ENCODE measurements at regions not wholly inside any gene's neighbourhood (a gene's known extent, or its start where the extent isn't known, plus 50 kb on each side); places are given as distances from the start of the nearest gene placed in this dataset.

DNA sequence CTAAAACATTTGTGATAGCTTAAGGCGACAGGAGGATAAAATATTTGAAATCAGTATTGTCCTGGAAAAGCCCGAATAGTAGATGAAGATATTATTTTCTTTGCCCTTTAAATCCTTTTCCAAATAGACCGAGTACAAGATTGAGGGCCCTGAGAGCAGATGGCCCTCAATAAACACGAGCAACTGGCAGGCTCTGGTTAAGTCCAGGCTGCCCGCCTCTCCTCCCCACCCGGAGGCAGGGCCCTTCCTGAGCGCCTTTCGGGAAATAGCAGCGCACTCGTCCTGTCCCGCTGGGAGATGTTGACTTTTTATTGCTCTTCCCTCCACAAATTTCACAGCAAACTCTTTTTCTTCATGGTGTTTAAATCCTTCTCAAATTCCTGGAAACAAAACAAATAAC, 50.8 kb upstream of the MAX start:
- Histone ChIP-seq H3K9ac (ENCODE audit: low read depth, low read length) (no peak overlapping the region), H3K4me3 (ENCODE audit: low read depth, low read length) (no peak overlapping the region), H3K4me1 (ENCODE audit: control insufficient read depth, insufficient read depth, low read length) (no peaks in the 10 kb centered on the region; the same call in 1 of the 2 replicates), H3K9me3 (ENCODE audit: control insufficient read depth, insufficient read depth, low read length) (no peaks in the 10 kb centered on the region), H3K36me3 (ENCODE audit: control insufficient read depth, insufficient read depth, low read length) (no peaks in the 10 kb centered on the region), H3K27ac (ENCODE audit: low read depth, low read length) (no peak overlapping the region), H3K27me3 (ENCODE audit: control insufficient read depth, insufficient read depth, low read length) (no peaks in the 10 kb centered on the region)

DNA sequence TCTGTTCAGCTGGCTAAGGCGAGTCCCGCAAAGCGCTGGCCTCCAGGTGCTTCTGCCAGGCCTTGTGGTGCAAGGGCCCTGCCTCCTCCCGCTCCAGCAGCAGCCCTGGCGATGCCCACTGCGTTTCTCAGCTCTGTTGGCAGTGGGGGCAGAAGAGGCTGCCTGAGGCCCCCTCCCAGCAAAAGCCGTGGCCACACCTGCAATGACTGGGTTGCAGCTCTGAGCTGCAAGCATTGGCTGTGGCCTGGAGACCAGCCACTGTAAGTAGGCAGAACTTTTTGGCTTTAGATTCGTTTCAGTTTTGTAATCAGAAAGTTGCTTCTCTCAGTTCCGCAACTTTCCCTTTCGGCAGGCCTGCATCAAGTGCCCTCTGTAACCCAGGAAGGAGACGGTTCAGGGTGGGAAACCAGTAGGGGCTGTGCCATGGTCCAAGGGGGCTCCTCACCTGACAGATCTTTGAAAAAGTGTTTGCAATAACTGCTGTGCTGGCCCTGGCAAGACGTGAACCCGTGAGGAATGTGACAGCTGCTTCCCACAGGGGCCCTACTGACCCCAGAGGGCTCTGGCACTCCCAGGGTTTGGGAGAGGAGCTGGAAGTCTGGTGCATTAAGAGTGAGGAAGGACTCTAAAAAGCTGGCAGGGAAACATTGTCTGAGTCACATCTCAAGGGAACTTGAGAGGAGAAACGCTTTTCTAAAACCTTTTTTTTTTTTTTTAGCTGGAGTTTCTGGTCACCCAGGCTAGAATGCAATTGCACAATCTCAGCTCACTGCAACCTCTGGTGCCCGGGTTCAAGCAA, 54.5 kb upstream of the MAX start:
- no peak overlapping the region for H3K9ac ChIP-seq (ENCODE audit: low read depth, low read length)

DNA sequence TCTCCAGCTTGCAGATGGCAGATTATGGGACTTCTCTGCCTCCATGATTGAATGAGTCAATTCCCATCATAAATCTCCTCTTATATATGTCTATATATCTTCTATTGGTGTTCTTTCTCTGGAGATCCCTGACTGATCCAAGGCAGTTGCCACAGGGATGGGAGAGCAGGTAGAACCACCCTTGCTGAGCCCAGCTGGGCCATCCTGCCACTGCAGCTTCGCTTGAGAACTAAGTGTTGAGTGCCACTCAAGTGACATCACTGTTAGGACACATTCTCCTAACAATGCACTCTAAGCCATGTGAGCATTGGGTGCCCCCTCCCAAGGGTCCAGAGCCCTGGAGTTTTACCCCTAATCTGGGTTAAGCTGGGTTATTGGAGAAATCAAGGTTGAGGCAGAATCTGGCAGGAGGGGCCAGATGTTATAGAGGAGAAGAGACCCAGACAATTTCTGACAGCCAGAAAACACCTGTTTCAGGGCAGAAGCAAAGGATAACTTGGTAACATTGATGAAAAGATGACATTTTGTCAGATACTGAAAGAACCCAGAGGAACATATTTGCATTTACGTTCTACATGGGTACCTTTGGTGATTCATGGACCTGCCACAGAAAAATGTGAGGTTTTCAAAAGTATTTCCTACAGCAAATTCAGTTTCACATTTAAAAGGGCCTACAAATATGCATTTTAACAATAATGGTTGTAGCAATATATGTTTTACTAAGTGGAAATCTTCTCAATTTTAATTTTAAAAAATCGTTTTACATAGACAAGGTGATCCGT, 57.2 kb upstream of the MAX start:
- no peak overlapping the region for H3K4me3 ChIP-seq (ENCODE audit: low read depth, low read length)
- no peaks in the 10 kb centered on the region for H3K27me3 ChIP-seq (ENCODE audit: control insufficient read depth, insufficient read depth, low read length)
- no peaks in the 10 kb centered on the region for H3K9me3 ChIP-seq (ENCODE audit: control insufficient read depth, insufficient read depth, low read length)
- H3K27ac ChIP-seq (ENCODE audit: low read depth, low read length) = no peak overlapping the region
- H3K36me3 ChIP-seq (ENCODE audit: control insufficient read depth, insufficient read depth, low read length) = no peaks in the 10 kb centered on the region
- H3K9ac ChIP-seq (ENCODE audit: low read depth, low read length) = no peak overlapping the region
- H3K4me1 ChIP-seq (ENCODE audit: control insufficient read depth, insufficient read depth, low read length) = no peaks in the 10 kb centered on the region; the same call in 1 of the 2 replicates

More for the DNA sequence above, 54.5 kb upstream of the MAX start:
- no peaks in the 10 kb centered on the region for H3K27me3 ChIP-seq (ENCODE audit: control insufficient read depth, insufficient read depth, low read length)
- H3K4me3 ChIP-seq (ENCODE audit: low read depth, low read length) = no peak overlapping the region
- no peak overlapping the region for H3K27ac ChIP-seq (ENCODE audit: low read depth, low read length)
- no peaks in the 10 kb centered on the region for H3K9me3 ChIP-seq (ENCODE audit: control insufficient read depth, insufficient read depth, low read length)
- no peaks in the 10 kb centered on the region; the same call in 1 of the 2 replicates for H3K4me1 ChIP-seq (ENCODE audit: control insufficient read depth, insufficient read depth, low read length)
- no peaks in the 10 kb centered on the region for H3K36me3 ChIP-seq (ENCODE audit: control insufficient read depth, insufficient read depth, low read length)

DNA sequence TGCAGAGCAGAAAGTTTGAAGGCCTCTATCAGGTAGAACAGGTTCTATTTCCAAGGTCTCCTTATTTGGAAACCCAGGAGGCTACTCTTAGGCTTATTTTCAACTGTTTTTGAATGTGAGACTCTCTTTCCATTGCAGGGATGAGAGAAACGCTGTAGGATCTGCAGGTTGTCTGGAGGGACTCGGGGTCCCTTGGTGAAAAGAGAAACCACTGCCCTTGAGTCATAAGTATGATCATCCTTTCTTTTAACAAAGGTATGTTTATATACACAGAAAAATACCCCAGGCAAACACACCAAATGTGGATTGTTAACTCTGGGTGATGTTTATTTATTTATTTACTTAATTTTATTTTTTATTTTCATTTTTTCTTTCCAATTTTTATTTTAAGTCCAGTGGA, 57.8 kb upstream of the MAX start:
- Histone ChIP-seq H3K27me3 (ENCODE audit: control insufficient read depth, insufficient read depth, low read length) (no peaks in the 10 kb centered on the region), H3K4me3 (ENCODE audit: low read depth, low read length) (no peak overlapping the region), H3K36me3 (ENCODE audit: control insufficient read depth, insufficient read depth, low read length) (no peaks in the 10 kb centered on the region), H3K4me1 (ENCODE audit: control insufficient read depth, insufficient read depth, low read length) (no peaks in the 10 kb centered on the region; the same call in 1 of the 2 replicates), H3K27ac (ENCODE audit: low read depth, low read length) (no peak overlapping the region), H3K9me3 (ENCODE audit: control insufficient read depth, insufficient read depth, low read length) (no peaks in the 10 kb centered on the region), H3K9ac (ENCODE audit: low read depth, low read length) (no peak overlapping the region)

DNA sequence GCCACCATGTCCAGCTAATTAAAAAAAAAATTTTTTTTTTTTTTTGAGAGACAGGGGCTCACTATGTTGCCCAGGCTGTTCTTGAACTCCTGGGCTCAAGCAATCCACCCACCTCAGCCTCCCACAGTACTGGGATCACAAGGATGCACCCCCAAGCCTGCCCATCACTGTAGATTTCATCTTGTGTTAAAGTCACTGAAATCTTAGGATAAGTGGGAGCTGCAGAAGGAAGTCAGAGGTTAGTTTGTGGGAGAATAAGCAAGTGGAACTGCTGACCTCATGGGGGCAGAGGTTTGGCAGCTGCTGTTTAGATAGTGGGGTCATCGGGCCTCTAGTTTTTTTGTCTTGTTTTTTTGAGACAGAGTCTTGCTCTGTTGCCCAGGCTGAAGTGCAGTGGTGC, 59.7 kb upstream of the MAX start:
- no peak overlapping the region for H3K27ac ChIP-seq (ENCODE audit: low read depth, low read length)
- H3K9me3 ChIP-seq (ENCODE audit: control insufficient read depth, insufficient read depth, low read length) = no peaks in the 10 kb centered on the region
- H3K9ac ChIP-seq (ENCODE audit: low read depth, low read length) = no peak overlapping the region
- H3K4me3 ChIP-seq (ENCODE audit: low read depth, low read length) = no peak overlapping the region
- H3K4me1 ChIP-seq (ENCODE audit: control insufficient read depth, insufficient read depth, low read length) = no peaks in the 10 kb centered on the region
- no peaks in the 10 kb centered on the region for H3K27me3 ChIP-seq (ENCODE audit: control insufficient read depth, insufficient read depth, low read length)
- H3K36me3 ChIP-seq (ENCODE audit: control insufficient read depth, insufficient read depth, low read length) = no peaks in the 10 kb centered on the region

DNA sequence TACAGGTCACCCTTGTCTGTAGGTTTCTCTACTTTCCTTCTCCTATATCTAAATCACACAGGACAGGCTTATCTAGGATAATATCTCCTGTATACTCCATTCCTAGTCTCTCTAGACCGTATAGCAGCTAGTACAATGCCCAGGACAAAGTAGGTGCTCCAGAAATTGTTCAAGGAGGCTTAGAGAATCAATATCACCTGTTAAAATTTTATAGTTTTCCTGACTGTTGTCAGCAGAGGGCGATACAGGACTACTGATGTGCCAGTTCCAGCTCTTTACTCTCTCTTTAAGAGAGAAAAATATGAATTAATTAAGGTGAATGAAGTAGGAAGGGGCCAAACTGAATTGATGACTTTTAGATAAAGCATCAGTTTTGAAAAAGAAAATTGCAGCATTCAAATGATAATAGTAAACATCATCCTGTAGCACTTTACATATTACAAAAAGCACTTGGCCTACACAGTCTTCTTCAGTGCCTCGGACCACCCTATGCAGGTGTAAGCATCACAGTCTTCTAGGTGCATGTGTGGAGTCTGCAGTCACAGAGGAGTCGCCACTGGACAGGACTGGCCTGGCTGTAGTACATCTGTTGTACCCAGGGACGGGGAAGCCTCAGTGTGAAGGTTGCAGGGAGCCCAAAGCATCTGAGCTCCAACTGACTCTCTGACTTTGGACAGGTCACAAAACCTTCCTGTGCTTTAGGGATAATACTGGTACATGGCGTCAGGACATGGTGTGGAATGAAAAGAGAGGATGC, 61.9 kb upstream of the MAX start:
- no peaks in the 10 kb centered on the region for H3K4me1 ChIP-seq (ENCODE audit: control insufficient read depth, insufficient read depth, low read length)
- no peaks in the 10 kb centered on the region for H3K36me3 ChIP-seq (ENCODE audit: control insufficient read depth, insufficient read depth, low read length)
- no peaks in the 10 kb centered on the region for H3K27me3 ChIP-seq (ENCODE audit: control insufficient read depth, insufficient read depth, low read length)
- no peak overlapping the region for H3K9ac ChIP-seq (ENCODE audit: low read depth, low read length)
- no peak overlapping the region for H3K4me3 ChIP-seq (ENCODE audit: low read depth, low read length)
- no peak overlapping the region for H3K27ac ChIP-seq (ENCODE audit: low read depth, low read length)
- no peaks in the 10 kb centered on the region for H3K9me3 ChIP-seq (ENCODE audit: control insufficient read depth, insufficient read depth, low read length)

DNA sequence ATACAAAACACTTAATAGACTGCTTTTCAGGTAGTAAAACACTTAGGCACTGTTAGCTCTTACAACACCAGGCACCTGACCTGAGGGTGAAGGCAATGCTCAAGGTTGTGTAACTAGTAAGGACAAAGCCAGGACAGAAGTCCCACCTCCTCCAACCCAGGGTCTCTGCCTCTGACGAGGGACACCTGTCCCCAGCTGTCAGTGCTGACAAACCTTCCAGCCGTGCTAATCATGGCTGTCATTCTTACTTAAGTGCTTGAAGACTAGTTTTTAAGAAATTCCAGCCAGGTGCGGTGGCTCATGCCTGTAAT, 62.5 kb upstream of the MAX start:
- Histone ChIP-seq H3K4me3 (ENCODE audit: low read depth, low read length) (no peak overlapping the region), H3K4me1 (ENCODE audit: control insufficient read depth, insufficient read depth, low read length) (no peaks in the 10 kb centered on the region), H3K36me3 (ENCODE audit: control insufficient read depth, insufficient read depth, low read length) (no peaks in the 10 kb centered on the region), H3K9ac (ENCODE audit: low read depth, low read length) (no peak overlapping the region), H3K27me3 (ENCODE audit: control insufficient read depth, insufficient read depth, low read length) (no peaks in the 10 kb centered on the region), H3K9me3 (ENCODE audit: control insufficient read depth, insufficient read depth, low read length) (no peaks in the 10 kb centered on the region), H3K27ac (ENCODE audit: low read depth, low read length) (no peak overlapping the region)

DNA sequence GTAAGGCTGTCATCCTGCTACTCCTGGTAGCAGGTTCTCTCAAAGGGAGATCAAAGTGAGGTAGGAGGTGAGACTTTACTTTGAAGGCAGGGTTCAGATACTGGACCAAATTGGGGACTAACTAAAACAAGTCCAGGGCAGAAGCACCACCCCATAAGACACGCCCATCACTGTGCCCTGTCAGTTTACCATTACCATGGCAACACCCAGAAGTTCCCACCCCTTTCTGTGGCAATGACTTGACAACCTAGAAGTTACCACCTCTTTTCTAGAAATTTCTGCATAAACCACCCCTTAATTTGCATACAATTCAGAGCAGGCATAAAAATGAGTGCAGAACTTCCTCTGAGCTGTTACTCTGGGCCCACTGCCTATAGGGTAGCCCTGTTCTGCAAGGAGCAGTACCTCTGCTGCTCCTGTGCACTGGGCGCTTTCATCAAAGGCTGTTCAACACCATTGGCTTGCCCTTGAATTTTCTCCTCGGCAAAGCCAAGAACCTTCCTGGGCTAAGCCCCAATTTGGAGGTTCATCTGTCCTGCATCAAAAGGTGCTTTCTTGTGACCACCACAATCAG, 64.8 kb upstream of the MAX start:
- Histone ChIP-seq H3K27me3 (ENCODE audit: control insufficient read depth, insufficient read depth, low read length) (0 out of 2 replicates have a peak, but pooled peaks cover 4% of the 10 kb centered on the region), H3K4me1 (ENCODE audit: control insufficient read depth, insufficient read depth, low read length) (peaks cover 12% of the 10 kb centered on the region), H3K4me3 (ENCODE audit: low read depth, low read length) (no peak overlapping the region), H3K27ac (ENCODE audit: low read depth, low read length) (no peak overlapping the region), H3K36me3 (ENCODE audit: control insufficient read depth, insufficient read depth, low read length) (no peaks in the 10 kb centered on the region), H3K9ac (ENCODE audit: low read depth, low read length) (no peak overlapping the region), H3K9me3 (ENCODE audit: control insufficient read depth, insufficient read depth, low read length) (no peaks in the 10 kb centered on the region)

DNA sequence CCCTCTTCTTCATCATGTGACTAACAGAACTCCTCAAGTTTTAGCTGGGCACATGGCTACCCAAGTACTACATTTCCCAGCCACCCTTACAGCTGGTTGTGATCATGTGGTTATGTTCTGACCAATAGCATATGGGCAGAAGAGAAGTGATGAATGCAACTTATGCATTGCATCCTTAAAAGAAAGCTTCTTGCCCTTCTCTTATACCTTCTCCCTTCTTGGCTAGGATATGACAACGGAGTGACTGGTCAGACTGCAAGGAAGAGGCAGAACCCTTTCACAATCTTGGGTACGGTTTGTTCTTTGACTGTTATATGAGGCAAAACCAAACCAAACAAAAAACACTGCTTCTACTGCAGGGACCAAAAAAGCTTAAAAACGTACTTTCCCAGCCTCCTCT, 66.5 kb upstream of the MAX start:
- H3K36me3 ChIP-seq (ENCODE audit: control insufficient read depth, insufficient read depth, low read length) = no peaks in the 10 kb centered on the region
- no peak overlapping the region for H3K4me3 ChIP-seq (ENCODE audit: low read depth, low read length)
- no peaks in the 10 kb centered on the region for H3K9me3 ChIP-seq (ENCODE audit: control insufficient read depth, insufficient read depth, low read length)
- H3K27ac ChIP-seq (ENCODE audit: low read depth, low read length) = no peak overlapping the region
- no peak overlapping the region for H3K9ac ChIP-seq (ENCODE audit: low read depth, low read length)
- 0 out of 2 replicates have a peak, but pooled peaks cover 4% of the 10 kb centered on the region for H3K27me3 ChIP-seq (ENCODE audit: control insufficient read depth, insufficient read depth, low read length)
- H3K4me1 ChIP-seq (ENCODE audit: control insufficient read depth, insufficient read depth, low read length) = peaks cover 17% of the 10 kb centered on the region

DNA sequence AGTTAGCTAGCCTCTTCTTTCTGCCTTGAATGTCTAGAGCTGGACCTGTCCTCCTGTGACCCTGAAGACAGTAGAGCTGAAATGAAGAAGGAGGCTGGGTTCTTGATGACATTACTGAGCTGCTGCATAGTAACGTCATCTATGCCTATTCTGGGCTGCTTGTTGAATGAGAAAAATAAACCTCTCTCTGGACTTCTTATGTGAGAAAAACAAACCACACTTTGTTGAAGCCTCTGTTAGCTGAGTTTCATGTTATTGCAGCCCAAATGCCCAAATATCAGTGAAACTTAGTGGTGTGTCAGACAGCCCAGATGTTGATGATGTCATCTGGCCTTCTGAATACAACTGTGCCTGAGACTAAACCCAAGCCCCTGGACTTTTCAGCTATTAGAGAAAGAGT, 67.0 kb upstream of the MAX start:
- no peak overlapping the region for H3K4me3 ChIP-seq (ENCODE audit: low read depth, low read length)
- H3K9me3 ChIP-seq (ENCODE audit: control insufficient read depth, insufficient read depth, low read length) = no peaks in the 10 kb centered on the region
- 0 out of 2 replicates have a peak, but pooled peaks cover 4% of the 10 kb centered on the region for H3K27me3 ChIP-seq (ENCODE audit: control insufficient read depth, insufficient read depth, low read length)
- H3K36me3 ChIP-seq (ENCODE audit: control insufficient read depth, insufficient read depth, low read length) = no peaks in the 10 kb centered on the region
- no peak overlapping the region for H3K9ac ChIP-seq (ENCODE audit: low read depth, low read length)
- peaks cover 22% of the 10 kb centered on the region for H3K4me1 ChIP-seq (ENCODE audit: control insufficient read depth, insufficient read depth, low read length)
- H3K27ac ChIP-seq (ENCODE audit: low read depth, low read length) = no peak overlapping the region

Measured in HUES48 (cell line).